H9 (cell line): ENCODE measurements at regions not wholly inside any gene's neighbourhood (a gene's known extent, or its start where the extent isn't known, plus 50 kb on each side); places are given as distances from the start of the nearest gene placed in this dataset.

ENCODE experiments used
- DNase-seq: peaks from one replicate; pipeline ENCODE4 v3.0.0-alpha.2; 2017
- H2AFZ ChIP-seq: one replicate; pipeline ENCODE4 v1.6.1; 2013; ENCODE audit warnings: mild to moderate bottlenecking, low read length, control low read depth, moderate library complexity
- H2AK5ac ChIP-seq: 2 replicates; pipeline ENCODE4 v1.6.1; 2013; ENCODE audit warnings: low read length, control low read depth, mixed read lengths; ENCODE audit not compliant: insufficient read length
- H2BK120ac ChIP-seq: one replicate; pipeline ENCODE4 v1.6.1; 2013; ENCODE audit warnings: low read depth, mild to moderate bottlenecking, low read length, control low read depth, inconsistent platforms; ENCODE audit not compliant: poor library complexity, severe bottlenecking
- H2BK12ac ChIP-seq: 2 replicates; pipeline ENCODE4 v1.6.1; 2013; ENCODE audit warnings: low read length, control low read depth, mixed read lengths, low read depth; ENCODE audit not compliant: insufficient read length
- H2BK15ac ChIP-seq: 2 replicates; pipeline ENCODE4 v1.6.1; 2013; ENCODE audit warnings: low read depth, low read length, control low read depth
- H2BK20ac ChIP-seq: one replicate; pipeline ENCODE4 v1.6.1; 2013; ENCODE audit warnings: low read depth, mild to moderate bottlenecking, low read length, control low read depth, inconsistent platforms; ENCODE audit not compliant: poor library complexity, severe bottlenecking
- H2BK5ac ChIP-seq: 2 replicates; pipeline ENCODE4 v1.6.1; 2013; ENCODE audit warnings: low read length, control low read depth, mixed read lengths; ENCODE audit not compliant: insufficient read length
- H3K14ac ChIP-seq: 2 replicates; pipeline ENCODE4 v1.6.1; 2013; ENCODE audit warnings: low read length, control low read depth; ENCODE audit not compliant: insufficient read depth
- H3K18ac ChIP-seq: 2 replicates; pipeline ENCODE4 v1.6.1; 2013; ENCODE audit warnings: low read depth, mild to moderate bottlenecking, mixed read lengths, low read length, control low read depth; ENCODE audit not compliant: insufficient read length
- H3K23ac ChIP-seq: 2 replicates; pipeline ENCODE4 v1.6.1; 2013; ENCODE audit warnings: low read length, control low read depth, mixed read lengths, low read depth; ENCODE audit not compliant: insufficient read length
- H3K23me2 ChIP-seq: 2 replicates; pipeline ENCODE4 v1.6.1; 2013; ENCODE audit warnings: low read depth, mild to moderate bottlenecking, mixed read lengths, low read length, control low read depth; ENCODE audit not compliant: insufficient read length, poor library complexity, severe bottlenecking
- H3K27ac ChIP-seq: 2 replicates; pipeline ENCODE4 v1.5.1; 2013; ENCODE audit warnings: low read length, control low read depth, mixed read lengths, low read depth; ENCODE audit not compliant: insufficient read length
- H3K27me3 ChIP-seq: 2 replicates; pipeline ENCODE4 v1.6.1; 2013; ENCODE audit warnings: low read length, control low read depth, inconsistent platforms; ENCODE audit not compliant: insufficient read depth
- H3K4ac ChIP-seq: 2 replicates; pipeline ENCODE4 v1.6.1; 2013; ENCODE audit warnings: low read depth, mild to moderate bottlenecking, control low read depth, inconsistent platforms, low read length, moderate library complexity
- H3K4me1 ChIP-seq: 2 replicates; pipeline ENCODE4 v1.6.1; 2013; ENCODE audit warnings: low read length, control low read depth, inconsistent platforms; ENCODE audit not compliant: insufficient read depth
- H3K4me2 ChIP-seq: 2 replicates; pipeline ENCODE4 v1.6.1; 2013; ENCODE audit warnings: low read length, control low read depth, mixed read lengths; ENCODE audit not compliant: insufficient read length, insufficient read depth
- H3K56ac ChIP-seq: 2 replicates; pipeline ENCODE4 v1.6.1; 2013; ENCODE audit warnings: low read depth, mild to moderate bottlenecking, mixed read lengths, low read length, control low read depth; ENCODE audit not compliant: insufficient read length
- H3K79me1 ChIP-seq: 2 replicates; pipeline ENCODE4 v1.6.1; 2013; ENCODE audit warnings: low read depth, mild to moderate bottlenecking, moderate library complexity, low read length, control low read depth, inconsistent platforms; ENCODE audit not compliant: insufficient read depth, poor library complexity, severe bottlenecking
- H3K79me2 ChIP-seq: 2 replicates; pipeline ENCODE4 v1.6.1; 2013; ENCODE audit warnings: low read length, control low read depth, inconsistent platforms; ENCODE audit not compliant: insufficient read depth
- H3K9ac ChIP-seq: 2 replicates; pipeline ENCODE4 v1.6.1; 2013; ENCODE audit warnings: low read length, control low read depth, mixed read lengths; ENCODE audit not compliant: insufficient read length; ENCODE audit errors: extremely low read depth
- H3K9me3 ChIP-seq: one replicate; pipeline ENCODE4 v1.6.1; 2013; ENCODE audit warnings: low read depth, low read length, inconsistent platforms; ENCODE audit not compliant: control insufficient read depth
- H3T11ph ChIP-seq: one replicate; pipeline ENCODE4 v1.6.1; 2013; ENCODE audit warnings: mild to moderate bottlenecking, low read length, control low read depth, inconsistent platforms
- H4K20me1 ChIP-seq: one replicate; pipeline ENCODE4 v1.6.1; 2013; ENCODE audit not compliant: control insufficient read depth, insufficient read length, insufficient read depth
- H4K5ac ChIP-seq: 2 replicates; pipeline ENCODE4 v1.6.1; 2013; ENCODE audit warnings: low read depth, mild to moderate bottlenecking, mixed read lengths, low read length, control low read depth; ENCODE audit not compliant: insufficient read length
- H4K8ac ChIP-seq: replicated peaks from 2 replicates; pipeline ENCODE4 v1.6.1; 2013; ENCODE audit warnings: low read length, control low read depth, mixed read lengths, low read depth; ENCODE audit not compliant: insufficient read length
- H4K91ac ChIP-seq: 2 replicates; pipeline ENCODE4 v1.6.1; 2013; ENCODE audit warnings: low read depth, mild to moderate bottlenecking, moderate library complexity, mixed read lengths, low read length, control low read depth; ENCODE audit not compliant: insufficient read length
- H3K27ac Mint-ChIP-seq, 3 experiments: 2 replicates in 2 of 3; 3 replicates in 1 of 3; pipeline ENCODE4 v1.8.0; 2020 to 2021; ENCODE audit warnings: mixed read lengths in 3 of 3, mild to moderate bottlenecking in 1 of 3, moderate library complexity in 1 of 3
- H3K27me3 Mint-ChIP-seq: 2 replicates; pipeline ENCODE4 v1.8.0; 2021; ENCODE audit warnings: low read depth, mild to moderate bottlenecking, moderate library complexity, mixed read lengths
- H3K36me3 Mint-ChIP-seq, 3 experiments: 2 replicates in 2 of 3; 3 replicates in 1 of 3; pipeline ENCODE4 v1.8.0; 2020 to 2021; ENCODE audit warnings: low read depth in 3 of 3, mixed read lengths in 3 of 3; ENCODE audit not compliant: insufficient read depth in 1 of 3
- H3K4me1 Mint-ChIP-seq, 2 experiments: 2 replicates each; pipeline ENCODE4 v1.8.0; 2020; ENCODE audit warnings: mixed read lengths in 2 of 2
- H3K4me3 Mint-ChIP-seq, 2 experiments: 2 replicates in 1 of 2; 3 replicates in 1 of 2; pipeline ENCODE4 v1.8.0; 2020 to 2021; ENCODE audit warnings: mild to moderate bottlenecking in 2 of 2, mixed read lengths in 2 of 2, moderate library complexity in 1 of 2
- H3K9me3 Mint-ChIP-seq, 2 experiments: 2 replicates in 1 of 2; 3 replicates in 1 of 2; pipeline ENCODE4 v1.8.0; 2020; ENCODE audit warnings: mild to moderate bottlenecking in 2 of 2, mixed read lengths in 2 of 2, moderate library complexity in 1 of 2
- WGBS: extraction: QIAGEN DNeasy Blood & Tissue Kit; methylation state at CpG from one replicate; pipeline ENCODE4 v1.1.7; 2013; ENCODE audit warnings: missing lambda C conversion rate, low lambda C conversion rate, mixed read lengths; ENCODE audit not compliant: insufficient read length; ENCODE audit errors: extremely low coverage; 5-methylcytosine and 5-hydroxymethylcytosine counted together
- TF ChIP-seq, protein P1 (sequence below): fragments of 200-600 bp; sonication (generic); conservative IDR thresholded peaks from 3 replicates; pipeline ENCODE4 v1.8.0; 2021; ENCODE audit warnings: antibody characterized with exemption, mild to moderate bottlenecking

DNA sequence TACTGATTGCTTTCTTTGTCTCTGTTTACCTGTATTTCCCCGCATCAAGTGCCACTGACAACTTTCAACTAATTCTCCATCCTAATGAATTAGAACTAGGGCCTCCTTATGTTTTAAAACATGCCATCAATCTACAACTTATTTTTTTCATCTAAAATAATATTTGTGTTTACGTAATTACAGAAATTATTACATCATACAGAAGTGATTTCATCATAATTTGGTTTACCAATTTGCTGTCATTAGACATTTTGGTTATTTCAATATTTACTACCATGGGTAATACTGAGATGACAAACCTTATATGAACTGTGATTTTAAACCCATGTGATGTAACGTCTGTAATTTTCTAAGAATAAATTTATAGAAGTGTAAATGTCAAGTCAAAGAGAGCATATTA is 468.0 kb upstream of the IL12A start:
- Mint-ChIP-seq H3K4me3 (no peak overlapping the region), H3K27ac (no peak overlapping the region), H3K36me3 (no peaks in the 10 kb centered on the region), H3K4me1 (no peaks in the 10 kb centered on the region), H3K9me3 (no peaks in the 10 kb centered on the region), H3K27me3 (no peaks in the 10 kb centered on the region; the same call in 1 of the 2 replicates)
- Histone ChIP-seq H3K18ac (no peak overlapping the region), H3K4ac (no peak overlapping the region), H3K79me2 (no peaks in the 10 kb centered on the region), H2BK12ac (no peak overlapping the region), H2BK15ac (no peak overlapping the region), H2AK5ac (no peak overlapping the region), H2BK5ac (no peak overlapping the region), H3K27ac (no peak overlapping the region), H3K14ac (no peak overlapping the region), H3K9me3 (no peaks in the 10 kb centered on the region), H4K20me1 (no peaks in the 10 kb centered on the region), H3T11ph (no peak overlapping the region), H3K27me3 (no peaks in the 10 kb centered on the region), H4K5ac (no peak overlapping the region), H3K79me1 (no peaks in the 10 kb centered on the region), H2AFZ (no peak overlapping the region), H4K91ac (no peak overlapping the region), H3K23ac (no peak overlapping the region), H3K4me1 (no peaks in the 10 kb centered on the region), H3K4me2 (no peak overlapping the region), H2BK20ac (no peak overlapping the region), H4K8ac (no peak overlapping the region), H3K23me2 (no peaks in the 10 kb centered on the region), H2BK120ac (no peak overlapping the region), H3K9ac (no peak overlapping the region), H3K56ac (no peak overlapping the region)
- DNase-seq: no peak
- TF ChIP-seq, protein P1, sequence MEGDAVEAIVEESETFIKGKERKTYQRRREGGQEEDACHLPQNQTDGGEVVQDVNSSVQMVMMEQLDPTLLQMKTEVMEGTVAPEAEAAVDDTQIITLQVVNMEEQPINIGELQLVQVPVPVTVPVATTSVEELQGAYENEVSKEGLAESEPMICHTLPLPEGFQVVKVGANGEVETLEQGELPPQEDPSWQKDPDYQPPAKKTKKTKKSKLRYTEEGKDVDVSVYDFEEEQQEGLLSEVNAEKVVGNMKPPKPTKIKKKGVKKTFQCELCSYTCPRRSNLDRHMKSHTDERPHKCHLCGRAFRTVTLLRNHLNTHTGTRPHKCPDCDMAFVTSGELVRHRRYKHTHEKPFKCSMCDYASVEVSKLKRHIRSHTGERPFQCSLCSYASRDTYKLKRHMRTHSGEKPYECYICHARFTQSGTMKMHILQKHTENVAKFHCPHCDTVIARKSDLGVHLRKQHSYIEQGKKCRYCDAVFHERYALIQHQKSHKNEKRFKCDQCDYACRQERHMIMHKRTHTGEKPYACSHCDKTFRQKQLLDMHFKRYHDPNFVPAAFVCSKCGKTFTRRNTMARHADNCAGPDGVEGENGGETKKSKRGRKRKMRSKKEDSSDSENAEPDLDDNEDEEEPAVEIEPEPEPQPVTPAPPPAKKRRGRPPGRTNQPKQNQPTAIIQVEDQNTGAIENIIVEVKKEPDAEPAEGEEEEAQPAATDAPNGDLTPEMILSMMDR: no peak
- WGBS: no CpG with 5 or more reads among the region's 3 CpGs
